ENCODE measurements at regions not wholly inside any gene's neighbourhood (a gene's known extent, or its start where the extent isn't known, plus 50 kb on each side); places are given as distances from the start of the nearest gene placed in this dataset.

DNA sequence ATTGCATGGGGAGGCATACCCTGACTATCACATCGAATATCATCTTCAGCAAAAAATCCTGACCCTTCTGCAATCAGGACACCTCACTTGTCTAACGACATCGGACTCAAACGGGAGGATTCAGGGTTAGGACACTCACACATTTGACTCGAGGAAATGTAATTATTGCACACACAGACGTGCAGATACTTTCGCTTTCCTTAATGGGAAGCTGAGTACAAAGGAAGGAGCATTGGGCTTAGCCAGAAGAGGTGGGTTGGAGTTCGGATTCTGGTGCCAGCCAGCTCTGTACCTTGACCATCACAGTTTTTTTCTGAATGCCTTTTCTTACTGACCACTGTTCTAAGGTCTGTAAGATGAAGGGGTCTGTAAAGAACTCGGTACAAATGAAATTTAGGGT lies 260.4 kb downstream of the GALC start:
- Histone ChIP-seq H3K36me3 (no peaks in the 10 kb centered on the region), H3K9me3 (no peaks in the 10 kb centered on the region), H3K4me1 (no peaks in the 10 kb centered on the region), H3K9ac (ENCODE audit: low read depth in 2 of 2, low read length in 2 of 2) (no peak overlapping the region), H3K27me3 (no peaks in the 10 kb centered on the region), H3K27ac (no peak overlapping the region), H3K4me3 (no peak overlapping the region)
- no peak for DNase-seq
- intact Hi-C loops (cut with DNase I): no loop called here
- TF ChIP-seq, protein P1, sequence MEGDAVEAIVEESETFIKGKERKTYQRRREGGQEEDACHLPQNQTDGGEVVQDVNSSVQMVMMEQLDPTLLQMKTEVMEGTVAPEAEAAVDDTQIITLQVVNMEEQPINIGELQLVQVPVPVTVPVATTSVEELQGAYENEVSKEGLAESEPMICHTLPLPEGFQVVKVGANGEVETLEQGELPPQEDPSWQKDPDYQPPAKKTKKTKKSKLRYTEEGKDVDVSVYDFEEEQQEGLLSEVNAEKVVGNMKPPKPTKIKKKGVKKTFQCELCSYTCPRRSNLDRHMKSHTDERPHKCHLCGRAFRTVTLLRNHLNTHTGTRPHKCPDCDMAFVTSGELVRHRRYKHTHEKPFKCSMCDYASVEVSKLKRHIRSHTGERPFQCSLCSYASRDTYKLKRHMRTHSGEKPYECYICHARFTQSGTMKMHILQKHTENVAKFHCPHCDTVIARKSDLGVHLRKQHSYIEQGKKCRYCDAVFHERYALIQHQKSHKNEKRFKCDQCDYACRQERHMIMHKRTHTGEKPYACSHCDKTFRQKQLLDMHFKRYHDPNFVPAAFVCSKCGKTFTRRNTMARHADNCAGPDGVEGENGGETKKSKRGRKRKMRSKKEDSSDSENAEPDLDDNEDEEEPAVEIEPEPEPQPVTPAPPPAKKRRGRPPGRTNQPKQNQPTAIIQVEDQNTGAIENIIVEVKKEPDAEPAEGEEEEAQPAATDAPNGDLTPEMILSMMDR (IDR thresholded peaks at IDR 0.05): no peak

DNA sequence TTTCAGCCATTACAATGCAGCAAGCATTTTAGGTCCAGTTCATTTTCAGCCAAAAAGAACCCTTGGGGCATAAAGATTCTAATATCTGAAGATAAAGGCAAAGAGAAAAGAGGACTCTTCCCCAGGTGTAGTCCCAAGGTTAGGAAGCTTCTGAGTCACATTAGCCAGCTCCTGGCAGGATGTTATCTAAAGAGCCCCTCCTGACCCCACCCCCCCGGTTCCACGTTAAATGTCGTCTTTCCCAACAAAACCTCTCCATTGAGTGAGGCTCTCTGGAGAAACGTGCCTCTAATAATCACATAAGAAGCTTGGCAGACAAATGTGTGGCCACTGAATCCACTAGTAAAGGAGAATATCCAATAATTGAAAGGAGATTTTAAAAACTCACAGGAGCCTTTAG lies 267.7 kb downstream of the GALC start:
- Histone ChIP-seq H3K9ac (ENCODE audit: low read depth in 2 of 2, low read length in 2 of 2) (no peak overlapping the region), H3K9me3 (no peaks in the 10 kb centered on the region), H3K27me3 (no peaks in the 10 kb centered on the region), H3K27ac (no peak overlapping the region), H3K4me3 (no peak overlapping the region), H3K4me1 (no peaks in the 10 kb centered on the region), H3K36me3 (no peaks in the 10 kb centered on the region)
- no peak for DNase-seq
- TF ChIP-seq, protein P1 (IDR thresholded peaks at IDR 0.05): no peak
- intact Hi-C loops (cut with DNase I): no loop called here

DNA sequence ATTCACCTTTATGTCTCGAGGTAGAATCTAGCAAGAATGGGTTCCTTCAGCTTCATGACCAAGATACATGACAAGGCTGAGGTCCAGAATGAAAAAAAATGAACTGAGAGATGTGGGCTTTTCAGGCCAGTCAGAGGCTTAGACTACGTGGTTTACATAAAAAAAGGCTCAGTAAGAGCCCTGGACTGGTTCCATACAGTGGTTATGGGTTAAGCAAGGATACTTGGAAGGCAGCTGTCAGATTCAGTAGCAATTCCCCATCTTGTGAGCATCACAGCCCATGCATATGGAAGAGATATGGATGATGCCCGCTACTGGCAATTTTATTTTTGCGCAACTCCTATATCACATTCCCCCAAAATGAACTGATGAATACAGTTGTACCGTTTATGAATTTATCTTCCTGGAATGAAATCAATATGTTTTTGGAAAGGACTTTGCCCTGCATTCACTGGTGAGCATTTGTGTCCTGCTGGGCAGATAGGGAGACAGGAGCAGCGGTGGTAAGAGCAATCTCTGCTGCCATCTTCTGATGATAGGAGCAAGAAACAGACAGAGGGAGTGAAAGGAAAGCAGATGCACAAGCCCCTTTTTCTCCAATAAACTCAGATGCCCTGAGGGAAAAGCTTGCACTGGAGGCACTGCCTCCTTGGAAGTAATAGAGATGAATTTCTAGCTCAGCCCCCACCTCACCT lies 280.4 kb downstream of the GALC start:
- no peaks in the 10 kb centered on the region for H3K36me3 ChIP-seq
- H3K27ac ChIP-seq: no peak overlapping the region
- H3K27me3 ChIP-seq: no peaks in the 10 kb centered on the region
- H3K4me3 ChIP-seq: no peak overlapping the region
- intact Hi-C loops (cut with DNase I): no loop called here
- TF ChIP-seq, protein P1 (IDR thresholded peaks at IDR 0.05): no peak
- H3K9ac ChIP-seq (ENCODE audit: low read depth in 2 of 2, low read length in 2 of 2): no peak overlapping the region
- no peaks in the 10 kb centered on the region for H3K9me3 ChIP-seq
- DNase-seq: no peak
- H3K4me1 ChIP-seq: no peaks in the 10 kb centered on the region

DNA sequence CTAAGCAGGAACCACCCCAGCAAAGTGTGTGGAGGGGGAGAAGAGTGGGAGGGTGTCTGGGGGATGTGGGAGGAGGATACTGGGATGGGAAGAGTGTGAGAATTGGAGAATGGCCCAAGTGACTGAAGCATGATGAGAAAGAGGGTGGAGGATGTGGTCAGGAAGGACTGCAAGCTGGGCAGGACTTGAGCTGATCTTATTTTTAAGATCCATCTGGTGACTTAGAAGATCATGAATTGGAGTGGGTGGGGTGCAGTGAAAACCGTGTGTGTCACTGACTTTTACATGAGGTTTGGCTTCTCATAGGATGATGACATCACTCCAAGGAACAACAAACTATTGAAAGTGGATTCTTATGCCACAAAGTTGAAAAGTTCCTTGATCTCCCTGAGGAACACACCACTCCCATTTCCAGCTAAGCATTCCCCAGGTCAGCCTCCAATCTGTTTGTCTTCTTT lies 287.5 kb downstream of the GALC start:
- Histone ChIP-seq H3K27ac (no peak overlapping the region), H3K36me3 (no peaks in the 10 kb centered on the region), H3K9ac (ENCODE audit: low read depth in 2 of 2, low read length in 2 of 2) (no peak overlapping the region), H3K4me1 (no peaks in the 10 kb centered on the region), H3K9me3 (no peaks in the 10 kb centered on the region), H3K4me3 (no peak overlapping the region), H3K27me3 (no peaks in the 10 kb centered on the region)
- TF ChIP-seq, protein P1 (IDR thresholded peaks at IDR 0.05): no peak
- intact Hi-C loops (cut with DNase I): no loop called here
- no peak for DNase-seq

DNA sequence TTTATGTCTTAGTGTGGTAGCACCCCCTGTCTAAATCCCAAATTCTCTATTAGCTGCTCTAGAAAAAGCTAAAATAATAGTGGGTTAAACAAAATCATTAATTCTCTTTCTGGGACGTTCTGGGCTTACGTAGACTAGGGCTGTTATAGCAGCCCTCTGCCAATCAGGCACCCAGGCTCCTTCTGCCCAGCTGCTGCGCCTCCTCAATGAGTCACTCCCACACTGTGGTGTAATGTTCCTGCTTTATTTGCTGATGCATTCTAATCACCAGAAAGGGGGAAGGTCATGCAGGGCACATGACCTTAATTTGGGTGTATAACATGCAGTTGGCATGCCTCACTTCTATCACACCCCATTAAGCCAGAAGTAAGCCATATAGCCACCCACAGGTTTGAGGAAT lies 294.5 kb downstream of the GALC start:
- no peaks in the 10 kb centered on the region for H3K36me3 ChIP-seq
- intact Hi-C loops (cut with DNase I): no loop called here
- no peak overlapping the region for H3K9ac ChIP-seq (ENCODE audit: low read depth in 2 of 2, low read length in 2 of 2)
- H3K27ac ChIP-seq: no peak overlapping the region
- H3K27me3 ChIP-seq: no peaks in the 10 kb centered on the region
- H3K4me3 ChIP-seq: no peak overlapping the region
- TF ChIP-seq, protein P1 (IDR thresholded peaks at IDR 0.05): no peak
- H3K9me3 ChIP-seq: no peaks in the 10 kb centered on the region
- DNase-seq: no peak
- no peaks in the 10 kb centered on the region for H3K4me1 ChIP-seq

Data from colonic mucosa (tissue), 4 donors.